ENCODE measurements at regions not wholly inside any gene's neighbourhood (a gene's known extent, or its start where the extent isn't known, plus 50 kb on each side); places are given as distances from the start of the nearest gene placed in this dataset.
"Not testable (repeated sequence)": the region's sequence is repeated elsewhere in the genome, so short reads cannot be mapped to it uniquely, and the experiment has no call there.

DNA sequence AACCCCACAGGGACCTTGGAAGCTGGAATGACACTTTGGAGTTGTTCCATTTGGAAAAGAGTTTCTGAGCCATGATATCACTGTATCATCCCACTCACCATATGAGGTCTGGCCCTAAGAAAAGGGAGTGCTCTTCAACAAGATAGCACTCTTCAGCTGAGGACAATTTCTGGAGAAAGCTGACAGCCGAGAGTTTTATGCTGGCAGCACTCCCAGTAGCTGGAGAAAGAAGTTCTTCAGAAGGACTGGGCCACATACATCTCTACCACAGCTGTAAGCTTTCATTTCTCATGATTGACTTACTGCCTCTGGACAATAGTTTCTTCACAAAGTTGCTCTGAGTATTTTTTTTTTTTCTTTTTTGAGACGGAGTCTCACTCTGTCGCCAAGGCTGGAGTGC is 914.4 kb upstream of the ADAMTS5 start:
- DNase-seq (ENCODE audit: low spot score): not testable (repeated sequence)

- not testable (repeated sequence) for DNase-seq (ENCODE audit: low spot score)
These were observed 905.5 kb upstream of the ADAMTS5 start for GRCh38 chr21:27872411-27872810.

- not testable (repeated sequence) for DNase-seq (ENCODE audit: low spot score)
These were observed 903.9 kb upstream of the ADAMTS5 start for GRCh38 chr21:27870755-27871154.

- DNase-seq (ENCODE audit: low spot score): not testable (repeated sequence)
These were observed 893.5 kb upstream of the ADAMTS5 start for GRCh38 chr21:27860314-27860955.

DNA sequence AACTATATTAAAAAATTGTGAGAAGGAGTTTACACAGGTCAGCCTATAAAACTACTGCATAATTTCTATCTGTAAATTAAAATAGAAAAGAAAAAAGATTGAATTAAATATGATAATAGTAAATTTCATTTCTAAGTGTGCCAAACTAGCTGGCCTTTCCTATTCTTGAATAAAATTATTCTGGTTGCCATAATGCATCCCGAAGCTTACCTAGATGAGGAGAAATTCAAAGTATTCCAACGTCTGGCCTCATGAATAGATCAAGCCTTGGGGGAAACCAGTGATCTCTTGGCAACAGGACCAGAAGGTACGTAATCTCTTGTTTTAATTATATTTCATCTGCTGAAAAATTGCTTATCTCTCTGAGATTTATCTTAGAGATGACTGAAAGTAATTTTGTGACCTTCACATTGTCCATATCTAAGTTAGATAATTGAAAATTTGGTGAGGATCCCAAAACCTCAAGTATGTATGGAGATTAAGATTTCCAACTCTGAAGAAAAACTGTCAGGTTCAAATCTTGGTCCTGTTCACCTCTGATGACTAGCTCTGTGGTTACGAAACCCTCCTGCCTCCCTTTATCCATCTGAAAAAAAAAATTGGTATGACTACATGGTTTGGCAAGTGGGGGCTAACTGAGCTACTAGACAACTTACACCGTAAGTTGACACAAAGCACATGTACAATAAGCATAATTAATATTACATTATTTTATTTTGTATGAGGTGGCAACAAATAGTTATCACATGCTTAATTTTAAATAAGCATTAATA is 891.4 kb upstream of the ADAMTS5 start:
- DNase-seq (ENCODE audit: low spot score): not testable (repeated sequence)

DNA sequence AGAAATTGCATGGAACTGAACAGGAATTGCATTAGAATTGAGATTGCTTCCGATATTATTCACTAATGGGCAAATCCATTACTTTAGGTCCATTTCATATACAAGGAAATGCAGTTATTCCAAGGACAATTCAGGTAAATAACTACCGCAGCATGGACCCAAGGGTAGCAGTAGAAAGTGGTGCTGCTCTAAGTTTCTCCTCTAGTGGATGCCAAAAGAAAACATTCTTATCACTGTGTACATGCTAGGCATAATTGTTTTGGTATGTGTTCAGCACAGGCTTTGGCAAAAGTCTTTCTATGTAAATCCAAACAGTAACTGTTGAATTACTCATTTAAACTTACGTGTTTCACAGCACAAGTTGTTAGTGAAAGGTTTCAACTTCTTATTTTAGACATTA is 890.1 kb upstream of the ADAMTS5 start:
- not testable (repeated sequence) for DNase-seq (ENCODE audit: low spot score)

DNA sequence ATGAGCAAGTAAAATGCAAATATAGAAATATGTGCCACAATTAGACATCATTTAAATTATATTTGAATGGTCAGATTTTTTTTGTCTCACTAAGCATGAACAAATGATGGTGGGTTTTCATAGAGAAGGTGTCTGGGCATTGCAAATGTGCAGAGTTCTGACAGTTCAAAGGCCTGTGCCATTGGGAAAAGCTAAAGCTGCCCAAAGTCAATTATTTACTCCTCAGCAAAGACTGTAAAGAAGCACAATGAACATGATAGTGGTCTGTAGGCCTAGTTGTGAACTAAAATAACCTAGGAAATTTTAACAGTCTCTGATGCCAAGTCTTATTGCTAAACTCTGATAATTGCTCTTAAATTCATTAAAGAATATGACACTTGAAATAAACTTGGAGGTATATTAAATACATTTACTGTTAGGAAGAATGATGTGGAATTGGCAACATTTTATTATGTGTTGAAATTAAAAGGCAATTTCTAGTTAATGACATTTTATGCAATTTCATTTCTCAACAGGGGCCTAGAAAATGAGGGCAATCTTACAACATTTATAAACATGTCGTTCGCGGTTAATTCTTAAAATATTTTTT is 874.3 kb upstream of the ADAMTS5 start:
- no peak for DNase-seq (ENCODE audit: low spot score)

GRCh38 chr21:27840262-27840661 is 873.4 kb upstream of the ADAMTS5 start:
- DNase-seq (ENCODE audit: low spot score): no peak

DNA sequence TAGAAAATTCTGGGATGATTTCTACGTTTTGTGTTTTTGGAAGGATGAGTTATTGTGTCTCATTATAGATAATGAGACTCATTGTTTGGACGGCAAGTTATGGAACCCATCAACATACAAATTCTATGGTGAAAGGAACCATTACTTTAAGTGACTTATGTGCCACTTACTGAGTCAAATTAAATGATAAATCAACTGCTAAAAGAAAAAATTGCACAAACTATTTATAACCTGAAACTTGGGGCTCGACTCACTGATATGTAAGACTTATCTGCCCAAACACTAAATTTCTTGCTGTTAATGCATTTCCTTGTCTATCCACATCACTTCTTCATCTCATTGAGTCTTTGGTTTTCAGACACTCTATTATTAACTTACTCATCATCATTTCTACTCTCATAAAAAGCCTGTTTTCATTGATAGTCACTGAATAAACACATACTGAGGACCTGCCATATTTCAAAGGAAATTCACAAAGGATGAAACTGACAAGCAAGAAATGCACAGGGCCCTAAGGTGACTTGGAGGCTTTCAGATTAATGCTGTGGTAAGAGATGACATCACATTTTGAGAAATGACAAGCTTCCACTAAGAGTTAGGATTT is 872.7 kb upstream of the ADAMTS5 start:
- no peak for DNase-seq (ENCODE audit: low spot score)

GRCh38 chr21:27838573-27838972 is 871.7 kb upstream of the ADAMTS5 start:
- DNase-seq (ENCODE audit: low spot score): no peak

- DNase-seq (ENCODE audit: low spot score): no peak
These were observed 871.0 kb upstream of the ADAMTS5 start for GRCh38 chr21:27837936-27838335.

DNA sequence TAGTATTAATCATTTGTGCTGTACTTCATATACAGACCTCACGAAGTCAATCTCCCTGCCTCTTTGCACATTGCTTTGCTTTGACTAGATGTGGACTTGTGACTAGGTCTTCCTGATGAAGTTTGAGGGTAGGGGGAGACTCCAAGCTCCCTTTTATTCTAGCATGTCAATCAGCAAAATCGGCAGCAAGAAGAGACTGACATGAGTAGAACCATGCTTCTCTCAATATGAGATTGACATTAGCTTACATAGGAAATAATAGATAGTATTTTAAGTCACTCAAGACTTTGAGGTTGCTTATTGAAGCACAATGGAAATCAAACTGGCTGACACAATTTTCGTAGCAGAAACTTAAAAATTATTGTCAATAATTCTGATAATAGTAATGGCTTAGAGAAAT is 866.4 kb upstream of the ADAMTS5 start:
- no peak for DNase-seq (ENCODE audit: low spot score)

GRCh38 chr21:27831816-27832569 is 865.1 kb upstream of the ADAMTS5 start:
- no peak for DNase-seq (ENCODE audit: low spot score)

DNA sequence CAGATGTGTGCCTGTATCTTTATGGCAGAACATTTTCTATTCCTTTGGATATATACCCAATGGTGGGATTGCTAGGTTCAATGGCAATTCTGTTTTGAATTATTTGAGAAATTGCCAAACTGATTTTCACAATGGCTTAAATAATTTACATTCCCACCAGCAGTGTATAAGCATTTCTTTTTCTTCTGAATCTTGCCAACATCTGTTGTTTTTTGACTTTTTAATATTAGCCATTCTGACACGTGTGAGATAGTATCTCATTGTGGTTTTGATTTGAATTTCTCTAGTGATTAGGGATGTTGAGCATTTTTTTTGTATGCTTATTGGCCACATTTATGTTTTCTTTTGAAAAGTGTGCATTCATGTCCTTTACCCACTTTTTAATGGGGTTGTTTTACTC is 864.3 kb upstream of the ADAMTS5 start:
- DNase-seq (ENCODE audit: low spot score): no peak

DNA sequence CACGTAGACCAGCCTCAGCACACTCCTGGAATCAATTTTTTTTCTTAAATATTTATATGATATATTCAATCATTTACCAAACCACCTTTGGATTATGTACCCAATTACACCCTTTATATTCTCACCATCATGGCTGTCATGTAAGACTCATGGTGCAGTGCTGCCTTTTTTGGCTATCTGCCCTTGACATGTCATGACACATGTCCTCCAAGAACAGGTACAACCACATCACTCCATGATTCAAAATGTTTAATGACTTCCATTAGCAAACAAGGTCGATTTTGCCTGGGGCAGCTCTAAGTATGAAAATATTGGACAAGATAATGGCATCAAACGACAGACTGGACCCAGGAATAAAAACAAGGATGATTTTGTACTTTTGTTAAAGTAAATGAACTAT is 861.1 kb upstream of the ADAMTS5 start:
- DNase-seq (ENCODE audit: low spot score): no peak

DNA sequence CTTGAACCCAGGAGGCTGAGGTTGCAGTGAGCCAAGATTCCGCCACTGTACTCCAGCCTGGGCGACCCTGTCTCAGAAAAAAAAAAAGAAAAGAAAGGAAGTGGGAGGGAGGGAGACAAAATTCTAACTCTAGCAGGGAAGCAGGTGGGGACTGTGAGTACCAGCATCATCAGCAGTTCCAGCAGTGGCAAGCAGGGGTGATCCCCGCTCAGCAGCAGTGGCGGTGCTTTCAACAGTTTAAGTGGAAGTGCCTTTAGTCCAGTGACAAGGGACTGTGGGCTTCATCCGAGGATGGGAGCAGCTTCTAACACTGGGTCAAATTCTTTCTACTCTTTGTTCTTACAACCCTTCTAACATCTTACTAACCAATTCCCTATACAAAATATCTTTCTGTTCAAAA is 858.1 kb upstream of the ADAMTS5 start:
- no peak for DNase-seq (ENCODE audit: low spot score)

- DNase-seq (ENCODE audit: low spot score): no peak
These were observed 856.8 kb upstream of the ADAMTS5 start for GRCh38 chr21:27823652-27824201.

- DNase-seq (ENCODE audit: low spot score): no peak
These were observed 853.5 kb upstream of the ADAMTS5 start for GRCh38 chr21:27820342-27820741.

GRCh38 chr21:27819299-27819698 is 852.4 kb upstream of the ADAMTS5 start:
- no peak for DNase-seq (ENCODE audit: low spot score)

- DNase-seq (ENCODE audit: low spot score): no peak
These were observed 852.0 kb upstream of the ADAMTS5 start for GRCh38 chr21:27818847-27819246.

DNA sequence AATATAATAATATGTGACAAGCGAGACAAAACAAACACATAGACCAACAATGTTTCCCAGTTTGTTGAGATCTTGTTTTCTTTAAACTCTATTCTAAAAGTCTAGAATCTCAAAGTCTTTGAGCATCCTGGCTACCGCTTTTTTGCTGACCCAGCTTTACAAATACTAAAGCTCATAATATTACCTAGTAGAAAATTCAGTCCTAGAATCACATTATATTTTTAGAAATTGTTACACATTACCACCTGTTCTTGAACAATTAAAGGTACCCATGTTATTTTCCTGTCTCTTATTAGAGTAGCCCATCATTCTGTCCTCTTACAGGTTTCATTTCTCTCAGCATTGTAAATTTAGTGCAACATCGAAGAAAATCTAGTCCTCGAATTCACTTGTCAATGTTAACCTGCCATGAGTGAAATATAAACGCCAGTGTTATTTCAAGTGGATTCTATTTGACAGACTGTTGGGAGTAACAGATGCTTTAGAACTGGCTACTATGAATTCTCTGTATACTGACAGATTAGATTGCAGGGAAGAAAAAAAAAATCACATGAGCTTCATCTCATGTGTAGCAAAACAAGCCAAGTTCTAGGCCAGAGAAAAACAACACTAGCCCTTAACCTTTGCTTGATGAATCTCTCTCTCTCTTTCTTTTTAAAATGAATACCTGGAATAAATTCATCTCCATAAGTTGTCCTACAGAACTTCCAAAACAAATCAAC is 851.2 kb upstream of the ADAMTS5 start:
- DNase-seq (ENCODE audit: low spot score): no peak
